ENCODE measurements at regions not wholly inside any gene's neighbourhood (a gene's known extent, or its start where the extent isn't known, plus 50 kb on each side); places are given as distances from the start of the nearest gene placed in this dataset.
A peak's percentile ranks its signal among the peaks of the same experiment; 100 is the strongest.

GRCh38 chr15:85984241-85984640 lies 95.4 kb upstream of the AGBL1 start:
- no peak for ATAC-seq

GRCh38 chr15:85986116-85986515 lies 93.6 kb upstream of the AGBL1 start:
- no peak for ATAC-seq

- ATAC-seq, result no peak
Measured at GRCh38 chr15:85986741-85987140, 92.9 kb upstream of the AGBL1 start.

GRCh38 chr15:85988741-85989140 lies 90.9 kb upstream of the AGBL1 start:
- ATAC-seq, result no peak

GRCh38 chr15:85992224-85992623 lies 87.4 kb upstream of the AGBL1 start:
- no peak for ATAC-seq

GRCh38 chr15:85993116-85993515 lies 86.6 kb upstream of the AGBL1 start:
- ATAC-seq, result no peak

GRCh38 chr15:85997618-85998017 lies 82.1 kb upstream of the AGBL1 start:
- no peak for ATAC-seq

- ATAC-seq, result no peak
Measured at GRCh38 chr15:85999658-86000057, 80.0 kb upstream of the AGBL1 start.

GRCh38 chr15:86001200-86001599 lies 78.5 kb upstream of the AGBL1 start:
- ATAC-seq, result peak; percentile 80

- ATAC-seq, result no peak
Measured at GRCh38 chr15:86002444-86002843, 77.2 kb upstream of the AGBL1 start.

GRCh38 chr15:86004061-86004460 lies 75.6 kb upstream of the AGBL1 start:
- ATAC-seq, result no peak

GRCh38 chr15:86006546-86006945 lies 73.1 kb upstream of the AGBL1 start:
- no peak for ATAC-seq

GRCh38 chr15:86009727-86010126 lies 69.9 kb upstream of the AGBL1 start:
- ATAC-seq, result no peak

GRCh38 chr15:86010398-86010797 lies 69.3 kb upstream of the AGBL1 start:
- ATAC-seq, result no peak

GRCh38 chr15:86010891-86011290 lies 68.8 kb upstream of the AGBL1 start:
- no peak for ATAC-seq

- no peak for ATAC-seq
Measured at GRCh38 chr15:86014016-86014415, 65.7 kb upstream of the AGBL1 start.

GRCh38 chr15:86016750-86017149 lies 62.9 kb upstream of the AGBL1 start:
- ATAC-seq, result no peak

- ATAC-seq, result no peak
Measured at GRCh38 chr15:86018679-86019078, 61.0 kb upstream of the AGBL1 start.

- no peak for ATAC-seq
Measured at GRCh38 chr15:86021281-86022264, 58.1 kb upstream of the AGBL1 start.

- no peak for ATAC-seq
Measured at GRCh38 chr15:86028961-86029360, 50.7 kb upstream of the AGBL1 start.

All from esophagus mucosa (tissue), 1 donor.